NK-92 treated with Interleukin-12 subunit alpha and Interleukin-12 subunit beta, amount 100 ng/mL, for 24 hours (cell line): ENCODE measurements at regions not wholly inside any gene's neighbourhood (a gene's known extent, or its start where the extent isn't known, plus 50 kb on each side); places are given as distances from the start of the nearest gene placed in this dataset.
"Not testable (repeated sequence)": the region's sequence is repeated elsewhere in the genome, so short reads cannot be mapped to it uniquely, and the experiment has no call there.

Experiments
- DNase-seq: peaks from one replicate; lab custom pipeline; 2025; lab: John Stamatoyannopoulos, UW

- DNase-seq, result no peak
Observed at GRCh38 chr2:194526121-194526520, 1130.9 kb upstream of the SLC39A10 start.

GRCh38 chr2:194514281-194514680 lies 1142.7 kb upstream of the SLC39A10 start:
- no peak for DNase-seq

- DNase-seq, result not testable (repeated sequence)
Observed at GRCh38 chr2:194511070-194511469, 1146.0 kb upstream of the SLC39A10 start.

- DNase-seq, result not testable (repeated sequence)
Observed at GRCh38 chr2:194504876-194505275, 1152.2 kb upstream of the SLC39A10 start.

GRCh38 chr2:194495046-194495445 lies 1162.0 kb upstream of the SLC39A10 start:
- DNase-seq, result no peak

GRCh38 chr2:194494401-194494800 lies 1162.6 kb upstream of the SLC39A10 start:
- DNase-seq, result no peak

GRCh38 chr2:194491409-194492115 lies 1165.5 kb upstream of the SLC39A10 start:
- no peak for DNase-seq

- no peak for DNase-seq
Observed at GRCh38 chr2:194486326-194486725, 1170.7 kb upstream of the SLC39A10 start.

GRCh38 chr2:194483041-194483440 lies 1174.0 kb upstream of the SLC39A10 start:
- no peak for DNase-seq

- DNase-seq, result no peak
Observed at GRCh38 chr2:194465641-194466040, 1191.4 kb upstream of the SLC39A10 start.

GRCh38 chr2:194464964-194465638 lies 1191.9 kb upstream of the SLC39A10 start:
- DNase-seq, result no peak

GRCh38 chr2:194462883-194463282 lies 1194.1 kb upstream of the SLC39A10 start:
- not testable (repeated sequence) for DNase-seq

GRCh38 chr2:194455358-194455757 lies 1201.7 kb upstream of the SLC39A10 start:
- no peak for DNase-seq

GRCh38 chr2:194452504-194452903 lies 1204.5 kb upstream of the SLC39A10 start:
- DNase-seq, result no peak

GRCh38 chr2:194445226-194445625 lies 1211.8 kb upstream of the SLC39A10 start:
- no peak for DNase-seq

GRCh38 chr2:194443926-194444325 lies 1213.1 kb upstream of the SLC39A10 start:
- DNase-seq, result no peak

- no peak for DNase-seq
Observed at GRCh38 chr2:194424683-194425209, 1232.3 kb upstream of the SLC39A10 start.

GRCh38 chr2:194411221-194411620 lies 1245.8 kb upstream of the SLC39A10 start:
- DNase-seq, result no peak

- DNase-seq, result no peak
Observed at GRCh38 chr2:194395818-194396217, 1261.2 kb upstream of the SLC39A10 start.

- DNase-seq, result no peak
Observed at GRCh38 chr2:194385376-194385775, 1271.7 kb upstream of the SLC39A10 start.

GRCh38 chr2:194383401-194383800 lies 1273.6 kb upstream of the SLC39A10 start:
- DNase-seq, result no peak

GRCh38 chr2:194382221-194382620 lies 1274.8 kb upstream of the SLC39A10 start:
- DNase-seq, result no peak

- DNase-seq, result no peak
Observed at GRCh38 chr2:194380011-194380410, 1277.0 kb upstream of the SLC39A10 start.
